SK-MEL-5 (cell line): ENCODE measurements at regions not wholly inside any gene's neighbourhood (a gene's known extent, or its start where the extent isn't known, plus 50 kb on each side); places are given as distances from the start of the nearest gene placed in this dataset.

Experiments used
- DNase-seq: peaks from one replicate; pipeline ENCODE4 v3.0.0-alpha.2; 2016; ENCODE audit warnings: low read depth, low spot score
- in situ Hi-C: cut with HindIII; loops from 2 replicates; pipeline ENCODE4 v1.10.0; 2016; ENCODE audit warnings: low sequenced_read_pairs, high pct_unique_total_duplicates, low pct_unique_long_range_greater_than_20kb

GRCh38 chr3:162764051-162764807 lies 1267.6 kb downstream of the OTOL1 start:
- in situ Hi-C loops, result no loop called here
- no peak for DNase-seq

GRCh38 chr3:162764808-162765071 lies 1268.1 kb downstream of the OTOL1 start:
- no peak for DNase-seq
- in situ Hi-C loops, result no loop called here

GRCh38 chr3:162765524-162765923 lies 1268.9 kb downstream of the OTOL1 start:
- in situ Hi-C loops, result no loop called here

GRCh38 chr3:162769564-162769963 lies 1273.0 kb downstream of the OTOL1 start:
- no peak for DNase-seq
- in situ Hi-C loops, result no loop called here

More at GRCh38 chr3:162765524-162765923, 1268.9 kb downstream of the OTOL1 start:
- no peak for DNase-seq

- in situ Hi-C loops, result no loop called here
- DNase-seq, result no peak
Observed at GRCh38 chr3:162770551-162770950, 1273.9 kb downstream of the OTOL1 start.

GRCh38 chr3:162774613-162775100 lies 1278.0 kb downstream of the OTOL1 start:
- in situ Hi-C loops, result no loop called here
- DNase-seq, result no peak

- in situ Hi-C loops, result no loop called here
- no peak for DNase-seq
Observed at GRCh38 chr3:162776148-162776547, 1279.5 kb downstream of the OTOL1 start.

- peak; percentile 43 for DNase-seq
- in situ Hi-C loops, result no loop called here
Observed at GRCh38 chr3:162777118-162777517, 1280.5 kb downstream of the OTOL1 start.

- no peak for DNase-seq
- in situ Hi-C loops, result no loop called here
Observed at GRCh38 chr3:162780313-162780712, 1283.7 kb downstream of the OTOL1 start.

GRCh38 chr3:162799910-162800309 lies 1303.3 kb downstream of the OTOL1 start:
- in situ Hi-C loops, result no loop called here
- DNase-seq, result no peak

- DNase-seq, result no peak
- in situ Hi-C loops, result no loop called here
Observed at GRCh38 chr3:162802228-162802965, 1305.8 kb downstream of the OTOL1 start.

- in situ Hi-C loops, result no loop called here
- no peak for DNase-seq
Observed at GRCh38 chr3:162810776-162811175, 1314.2 kb downstream of the OTOL1 start.

- no peak for DNase-seq
- in situ Hi-C loops, result no loop called here
Observed at GRCh38 chr3:162842549-162843216, 1346.1 kb downstream of the OTOL1 start.

- in situ Hi-C loops, result no loop called here
- DNase-seq, result no peak
Observed at GRCh38 chr3:162845918-162846317, 1349.3 kb downstream of the OTOL1 start.

- in situ Hi-C loops, result no loop called here
- no peak for DNase-seq
Observed at GRCh38 chr3:162847511-162847910, 1350.9 kb downstream of the OTOL1 start.

- in situ Hi-C loops, result no loop called here
- DNase-seq, result no peak
Observed at GRCh38 chr3:162863579-162863978, 1367.0 kb downstream of the OTOL1 start.

- in situ Hi-C loops, result no loop called here
- DNase-seq, result peak; percentile 16
Observed at GRCh38 chr3:162865466-162865865, 1368.9 kb downstream of the OTOL1 start.

GRCh38 chr3:162879021-162879562 lies 1382.5 kb downstream of the OTOL1 start:
- in situ Hi-C loops, result no loop called here
- DNase-seq, result no peak
